22Rv1 (cell line): ENCODE measurements at regions not wholly inside any gene's neighbourhood (a gene's known extent, or its start where the extent isn't known, plus 50 kb on each side); places are given as distances from the start of the nearest gene placed in this dataset.

Experiments
- ZFX ChIP-seq: fragments of 450-650 bp; IDR thresholded peaks from 2 replicates; pipeline ENCODE4 v1.6.1; 2017; ENCODE audit warnings: antibody characterized with exemption, borderline replicate concordance
- TF ChIP-seq, protein P1 (sequence below): fragments of 450-650 bp; IDR thresholded peaks from 2 replicates; pipeline ENCODE4 v1.5.1; 2017; ENCODE audit warnings: mild to moderate bottlenecking

DNA sequence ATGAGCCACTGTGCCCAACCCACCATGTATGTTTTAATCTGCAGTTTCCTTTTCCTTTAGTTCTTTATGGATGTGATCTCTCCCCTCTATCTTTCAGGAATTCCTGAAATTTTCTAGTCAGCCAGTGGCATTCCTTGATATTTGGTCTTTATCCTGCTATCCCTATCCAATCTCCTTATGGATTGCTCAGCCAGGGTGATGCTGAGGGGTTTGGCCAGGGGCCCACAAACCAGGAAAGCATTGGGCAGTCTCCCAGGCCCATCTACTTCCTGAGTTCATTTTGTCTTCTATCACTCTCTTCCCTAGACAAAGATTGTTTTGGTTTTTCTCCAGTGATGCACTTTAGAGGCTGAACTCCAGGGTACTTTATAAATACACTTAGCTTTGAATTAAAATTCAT is 115.9 kb downstream of the KATNIP start:
- TF ChIP-seq, protein P1, sequence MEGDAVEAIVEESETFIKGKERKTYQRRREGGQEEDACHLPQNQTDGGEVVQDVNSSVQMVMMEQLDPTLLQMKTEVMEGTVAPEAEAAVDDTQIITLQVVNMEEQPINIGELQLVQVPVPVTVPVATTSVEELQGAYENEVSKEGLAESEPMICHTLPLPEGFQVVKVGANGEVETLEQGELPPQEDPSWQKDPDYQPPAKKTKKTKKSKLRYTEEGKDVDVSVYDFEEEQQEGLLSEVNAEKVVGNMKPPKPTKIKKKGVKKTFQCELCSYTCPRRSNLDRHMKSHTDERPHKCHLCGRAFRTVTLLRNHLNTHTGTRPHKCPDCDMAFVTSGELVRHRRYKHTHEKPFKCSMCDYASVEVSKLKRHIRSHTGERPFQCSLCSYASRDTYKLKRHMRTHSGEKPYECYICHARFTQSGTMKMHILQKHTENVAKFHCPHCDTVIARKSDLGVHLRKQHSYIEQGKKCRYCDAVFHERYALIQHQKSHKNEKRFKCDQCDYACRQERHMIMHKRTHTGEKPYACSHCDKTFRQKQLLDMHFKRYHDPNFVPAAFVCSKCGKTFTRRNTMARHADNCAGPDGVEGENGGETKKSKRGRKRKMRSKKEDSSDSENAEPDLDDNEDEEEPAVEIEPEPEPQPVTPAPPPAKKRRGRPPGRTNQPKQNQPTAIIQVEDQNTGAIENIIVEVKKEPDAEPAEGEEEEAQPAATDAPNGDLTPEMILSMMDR: no peak
- no peak for TF ChIP-seq ZFX
